ENCODE measurements at regions not wholly inside any gene's neighbourhood (a gene's known extent, or its start where the extent isn't known, plus 50 kb on each side); places are given as distances from the start of the nearest gene placed in this dataset.

DNA sequence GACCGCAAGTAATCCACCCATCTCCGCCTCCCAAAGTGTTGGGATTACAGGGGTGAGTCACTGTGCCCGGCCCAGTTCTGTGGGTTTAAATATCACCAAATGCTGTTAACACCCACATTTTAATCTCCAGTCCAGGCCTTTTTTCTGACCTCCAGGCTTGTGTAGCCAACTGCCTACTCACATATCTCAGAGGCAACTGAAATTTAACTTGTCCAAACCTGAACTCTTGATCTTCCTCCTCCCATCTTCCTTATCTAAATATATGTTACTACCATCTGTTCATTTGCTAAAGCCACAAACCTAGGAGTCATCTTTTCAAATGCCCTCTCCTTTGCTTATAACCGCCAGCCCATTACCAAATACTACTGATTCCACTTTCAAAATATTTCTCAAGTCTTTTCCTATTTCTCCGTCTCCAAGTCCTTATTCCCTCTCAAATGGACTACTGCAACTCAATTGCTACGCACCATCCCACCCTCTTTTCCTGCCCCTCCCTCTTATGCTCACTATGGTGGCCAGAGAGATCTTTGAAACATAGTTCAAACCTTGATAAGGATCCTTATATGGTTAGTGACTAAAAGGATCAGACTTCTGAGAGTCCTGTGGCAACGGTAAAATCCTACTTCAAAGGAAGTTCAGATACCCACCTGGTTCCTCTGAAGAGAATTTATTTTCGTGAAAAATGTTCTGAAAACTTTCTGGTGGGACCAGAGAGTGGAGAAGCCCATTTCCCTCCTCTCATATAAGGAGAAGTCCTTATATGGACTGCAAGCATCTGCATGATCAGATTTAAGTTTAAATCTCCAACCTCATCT, 78.5 kb upstream of the CDC42BPA start (continued):
- TF ChIP-seq, protein P1, sequence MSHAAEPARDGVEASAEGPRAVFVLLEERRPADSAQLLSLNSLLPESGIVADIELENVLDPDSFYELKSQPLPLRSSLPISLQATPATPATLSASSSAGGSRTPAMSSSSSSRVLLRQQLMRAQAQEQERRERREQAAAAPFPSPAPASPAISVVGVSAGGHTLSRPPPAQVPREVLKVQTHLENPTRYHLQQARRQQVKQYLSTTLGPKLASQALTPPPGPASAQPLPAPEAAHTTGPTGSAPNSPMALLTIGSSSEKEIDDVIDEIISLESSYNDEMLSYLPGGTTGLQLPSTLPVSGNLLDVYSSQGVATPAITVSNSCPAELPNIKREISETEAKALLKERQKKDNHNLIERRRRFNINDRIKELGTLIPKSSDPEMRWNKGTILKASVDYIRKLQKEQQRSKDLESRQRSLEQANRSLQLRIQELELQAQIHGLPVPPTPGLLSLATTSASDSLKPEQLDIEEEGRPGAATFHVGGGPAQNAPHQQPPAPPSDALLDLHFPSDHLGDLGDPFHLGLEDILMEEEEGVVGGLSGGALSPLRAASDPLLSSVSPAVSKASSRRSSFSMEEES (CRISPR knock-in tag; IDR thresholded peaks at IDR 0.05) = no peak
- TF ChIP-seq, protein P2, sequence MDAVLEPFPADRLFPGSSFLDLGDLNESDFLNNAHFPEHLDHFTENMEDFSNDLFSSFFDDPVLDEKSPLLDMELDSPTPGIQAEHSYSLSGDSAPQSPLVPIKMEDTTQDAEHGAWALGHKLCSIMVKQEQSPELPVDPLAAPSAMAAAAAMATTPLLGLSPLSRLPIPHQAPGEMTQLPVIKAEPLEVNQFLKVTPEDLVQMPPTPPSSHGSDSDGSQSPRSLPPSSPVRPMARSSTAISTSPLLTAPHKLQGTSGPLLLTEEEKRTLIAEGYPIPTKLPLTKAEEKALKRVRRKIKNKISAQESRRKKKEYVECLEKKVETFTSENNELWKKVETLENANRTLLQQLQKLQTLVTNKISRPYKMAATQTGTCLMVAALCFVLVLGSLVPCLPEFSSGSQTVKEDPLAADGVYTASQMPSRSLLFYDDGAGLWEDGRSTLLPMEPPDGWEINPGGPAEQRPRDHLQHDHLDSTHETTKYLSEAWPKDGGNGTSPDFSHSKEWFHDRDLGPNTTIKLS (IDR thresholded peaks at IDR 0.05; ENCODE audit: borderline replicate concordance, low read depth) = 0 out of 2 replicates have a peak, but pooled peaks have one; percentile 34
- TF ChIP-seq, protein P3, sequence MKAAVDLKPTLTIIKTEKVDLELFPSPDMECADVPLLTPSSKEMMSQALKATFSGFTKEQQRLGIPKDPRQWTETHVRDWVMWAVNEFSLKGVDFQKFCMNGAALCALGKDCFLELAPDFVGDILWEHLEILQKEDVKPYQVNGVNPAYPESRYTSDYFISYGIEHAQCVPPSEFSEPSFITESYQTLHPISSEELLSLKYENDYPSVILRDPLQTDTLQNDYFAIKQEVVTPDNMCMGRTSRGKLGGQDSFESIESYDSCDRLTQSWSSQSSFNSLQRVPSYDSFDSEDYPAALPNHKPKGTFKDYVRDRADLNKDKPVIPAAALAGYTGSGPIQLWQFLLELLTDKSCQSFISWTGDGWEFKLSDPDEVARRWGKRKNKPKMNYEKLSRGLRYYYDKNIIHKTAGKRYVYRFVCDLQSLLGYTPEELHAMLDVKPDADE (conservative IDR thresholded peaks at IDR 0.05; ENCODE audit: control insufficient read depth, low read depth, low read length) = 0 out of 2 replicates have a peak, but pooled peaks have one; percentile 33
- TF ChIP-seq TOE1 (IDR thresholded peaks at IDR 0.05; ENCODE audit: borderline replicate concordance) = peak; percentile 86
- TF ChIP-seq TOE1 (CRISPR knock-in tag; IDR thresholded peaks at IDR 0.05; ENCODE audit: borderline replicate concordance, low read depth) = no peak
- TF ChIP-seq ZNF436 (CRISPR knock-in tag; IDR thresholded peaks at IDR 0.05) = no peak
- TF ChIP-seq RHOXF2B (CRISPR knock-in tag; conservative IDR thresholded peaks at IDR 0.05) = no peak
- TF ChIP-seq GABPB2 (CRISPR knock-in tag; conservative IDR thresholded peaks at IDR 0.05) = no peak
- TF ChIP-seq WHSC1 (IDR thresholded peaks at IDR 0.05; ENCODE audit: low read length) = no peak
- TF ChIP-seq, protein P4, sequence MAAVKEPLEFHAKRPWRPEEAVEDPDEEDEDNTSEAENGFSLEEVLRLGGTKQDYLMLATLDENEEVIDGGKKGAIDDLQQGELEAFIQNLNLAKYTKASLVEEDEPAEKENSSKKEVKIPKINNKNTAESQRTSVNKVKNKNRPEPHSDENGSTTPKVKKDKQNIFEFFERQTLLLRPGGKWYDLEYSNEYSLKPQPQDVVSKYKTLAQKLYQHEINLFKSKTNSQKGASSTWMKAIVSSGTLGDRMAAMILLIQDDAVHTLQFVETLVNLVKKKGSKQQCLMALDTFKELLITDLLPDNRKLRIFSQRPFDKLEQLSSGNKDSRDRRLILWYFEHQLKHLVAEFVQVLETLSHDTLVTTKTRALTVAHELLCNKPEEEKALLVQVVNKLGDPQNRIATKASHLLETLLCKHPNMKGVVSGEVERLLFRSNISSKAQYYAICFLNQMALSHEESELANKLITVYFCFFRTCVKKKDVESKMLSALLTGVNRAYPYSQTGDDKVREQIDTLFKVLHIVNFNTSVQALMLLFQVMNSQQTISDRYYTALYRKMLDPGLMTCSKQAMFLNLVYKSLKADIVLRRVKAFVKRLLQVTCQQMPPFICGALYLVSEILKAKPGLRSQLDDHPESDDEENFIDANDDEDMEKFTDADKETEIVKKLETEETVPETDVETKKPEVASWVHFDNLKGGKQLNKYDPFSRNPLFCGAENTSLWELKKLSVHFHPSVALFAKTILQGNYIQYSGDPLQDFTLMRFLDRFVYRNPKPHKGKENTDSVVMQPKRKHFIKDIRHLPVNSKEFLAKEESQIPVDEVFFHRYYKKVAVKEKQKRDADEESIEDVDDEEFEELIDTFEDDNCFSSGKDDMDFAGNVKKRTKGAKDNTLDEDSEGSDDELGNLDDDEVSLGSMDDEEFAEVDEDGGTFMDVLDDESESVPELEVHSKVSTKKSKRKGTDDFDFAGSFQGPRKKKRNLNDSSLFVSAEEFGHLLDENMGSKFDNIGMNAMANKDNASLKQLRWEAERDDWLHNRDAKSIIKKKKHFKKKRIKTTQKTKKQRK (IDR thresholded peaks at IDR 0.05; ENCODE audit: borderline replicate concordance, low read depth, low read length) = no peak
